HG03196 (cell line): ENCODE measurements at regions not wholly inside any gene's neighbourhood (a gene's known extent, or its start where the extent isn't known, plus 50 kb on each side); places are given as distances from the start of the nearest gene placed in this dataset.

Source experiments
- ATAC-seq: cut with Tn5 transposase; IDR thresholded peaks from one replicate; pipeline ENCODE4 v1.9.1; 2021; ENCODE audit not compliant: unreplicated experiment

GRCh38 chr9:28883234-28883633, 1310.0 kb upstream of the C9orf72 start:
- ATAC-seq: no peak

- no peak for ATAC-seq
Observed at GRCh38 chr9:28887188-28887884, 1314.1 kb upstream of the C9orf72 start.

GRCh38 chr9:28888806-28889205, 1315.5 kb upstream of the C9orf72 start:
- no peak for ATAC-seq

GRCh38 chr9:28892538-28892937, 1319.3 kb upstream of the C9orf72 start:
- ATAC-seq: no peak

GRCh38 chr9:28899267-28899666, 1326.0 kb upstream of the C9orf72 start:
- ATAC-seq: no peak

- no peak for ATAC-seq
Observed at GRCh38 chr9:28899926-28900325, 1326.6 kb upstream of the C9orf72 start.

- no peak for ATAC-seq
Observed at GRCh38 chr9:28900406-28900805, 1327.1 kb upstream of the C9orf72 start.

- no peak for ATAC-seq
Observed at GRCh38 chr9:28909526-28909925, 1336.2 kb upstream of the C9orf72 start.

GRCh38 chr9:28912621-28913020, 1339.3 kb upstream of the C9orf72 start:
- ATAC-seq: no peak

GRCh38 chr9:28915202-28915930, 1342.1 kb upstream of the C9orf72 start:
- no peak for ATAC-seq

GRCh38 chr9:28916348-28916747, 1343.1 kb upstream of the C9orf72 start:
- no peak for ATAC-seq

- no peak for ATAC-seq
Observed at GRCh38 chr9:28921857-28922500, 1348.7 kb upstream of the C9orf72 start.

GRCh38 chr9:28922891-28923290, 1349.6 kb upstream of the C9orf72 start:
- ATAC-seq: no peak

- ATAC-seq: no peak
Observed at GRCh38 chr9:28923351-28923750, 1350.1 kb upstream of the C9orf72 start.

GRCh38 chr9:28925157-28925556, 1351.9 kb upstream of the C9orf72 start:
- ATAC-seq: no peak

- ATAC-seq: no peak
Observed at GRCh38 chr9:28926306-28926705, 1353.0 kb upstream of the C9orf72 start.

GRCh38 chr9:28927691-28928090, 1354.4 kb upstream of the C9orf72 start:
- ATAC-seq: no peak

GRCh38 chr9:28929433-28929832, 1356.2 kb upstream of the C9orf72 start:
- ATAC-seq: no peak

- ATAC-seq: no peak
Observed at GRCh38 chr9:28930766-28931165, 1357.5 kb upstream of the C9orf72 start.

GRCh38 chr9:28934111-28934510, 1360.8 kb upstream of the C9orf72 start:
- ATAC-seq: no peak

- ATAC-seq: no peak
Observed at GRCh38 chr9:28938981-28939380, 1365.7 kb upstream of the C9orf72 start.

GRCh38 chr9:28941856-28942255, 1368.6 kb upstream of the C9orf72 start:
- no peak for ATAC-seq
